ENCODE measurements at regions not wholly inside any gene's neighbourhood (a gene's known extent, or its start where the extent isn't known, plus 50 kb on each side); places are given as distances from the start of the nearest gene placed in this dataset.

DNA sequence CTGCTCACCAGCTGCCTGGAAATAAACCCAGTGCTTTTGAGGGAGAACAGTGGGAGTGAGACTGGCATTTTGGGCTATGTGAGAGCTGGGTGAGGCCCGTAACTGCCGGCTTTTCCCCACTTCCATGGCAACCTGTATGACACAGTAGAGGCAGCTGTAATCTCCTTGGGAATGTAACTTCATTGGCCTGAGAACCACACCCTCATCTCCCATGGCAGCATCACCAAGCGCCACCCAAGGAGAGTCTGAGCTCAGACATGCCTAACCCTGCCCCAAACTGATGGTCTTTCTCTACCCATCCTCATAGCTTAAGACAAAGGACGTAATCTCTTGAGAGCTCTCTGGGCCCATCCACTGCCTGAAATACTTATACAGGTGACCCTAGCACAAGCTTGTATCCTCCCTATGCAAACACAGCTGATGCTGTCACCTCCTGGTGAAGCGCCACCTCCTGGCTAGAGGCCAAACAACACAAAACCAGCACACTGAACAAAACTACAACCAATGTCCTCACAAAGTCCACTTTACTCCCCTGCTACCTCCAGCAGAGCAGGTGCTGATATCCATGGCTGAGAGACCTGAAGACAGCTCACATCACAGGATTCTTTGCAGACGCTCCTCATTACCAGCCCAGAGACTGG, 763.4 kb upstream of the NRXN1 start:
- Histone ChIP-seq H3K79me2 (no peaks in the 10 kb centered on the region), H3K27me3 (ENCODE audit: control insufficient read depth, insufficient read depth, low read length) (no peaks in the 10 kb centered on the region), H3K9ac (no peak overlapping the region), H3K4me1 (no peaks in the 10 kb centered on the region), H3K4me3 (ENCODE audit: low read depth, low read length) (no peak overlapping the region), H3K36me3 (ENCODE audit: control insufficient read depth, insufficient read depth, low read length) (no peaks in the 10 kb centered on the region), H3K4me2 (ENCODE audit: low read length) (no peak overlapping the region), H2AFZ (no peak overlapping the region), H3K27ac (no peak overlapping the region), H3K9me3 (ENCODE audit: control insufficient read depth, low read length) (no peaks in the 10 kb centered on the region)
- TF ChIP-seq, protein P1, sequence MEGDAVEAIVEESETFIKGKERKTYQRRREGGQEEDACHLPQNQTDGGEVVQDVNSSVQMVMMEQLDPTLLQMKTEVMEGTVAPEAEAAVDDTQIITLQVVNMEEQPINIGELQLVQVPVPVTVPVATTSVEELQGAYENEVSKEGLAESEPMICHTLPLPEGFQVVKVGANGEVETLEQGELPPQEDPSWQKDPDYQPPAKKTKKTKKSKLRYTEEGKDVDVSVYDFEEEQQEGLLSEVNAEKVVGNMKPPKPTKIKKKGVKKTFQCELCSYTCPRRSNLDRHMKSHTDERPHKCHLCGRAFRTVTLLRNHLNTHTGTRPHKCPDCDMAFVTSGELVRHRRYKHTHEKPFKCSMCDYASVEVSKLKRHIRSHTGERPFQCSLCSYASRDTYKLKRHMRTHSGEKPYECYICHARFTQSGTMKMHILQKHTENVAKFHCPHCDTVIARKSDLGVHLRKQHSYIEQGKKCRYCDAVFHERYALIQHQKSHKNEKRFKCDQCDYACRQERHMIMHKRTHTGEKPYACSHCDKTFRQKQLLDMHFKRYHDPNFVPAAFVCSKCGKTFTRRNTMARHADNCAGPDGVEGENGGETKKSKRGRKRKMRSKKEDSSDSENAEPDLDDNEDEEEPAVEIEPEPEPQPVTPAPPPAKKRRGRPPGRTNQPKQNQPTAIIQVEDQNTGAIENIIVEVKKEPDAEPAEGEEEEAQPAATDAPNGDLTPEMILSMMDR (IDR thresholded peaks at IDR 0.05), result no peak

DNA sequence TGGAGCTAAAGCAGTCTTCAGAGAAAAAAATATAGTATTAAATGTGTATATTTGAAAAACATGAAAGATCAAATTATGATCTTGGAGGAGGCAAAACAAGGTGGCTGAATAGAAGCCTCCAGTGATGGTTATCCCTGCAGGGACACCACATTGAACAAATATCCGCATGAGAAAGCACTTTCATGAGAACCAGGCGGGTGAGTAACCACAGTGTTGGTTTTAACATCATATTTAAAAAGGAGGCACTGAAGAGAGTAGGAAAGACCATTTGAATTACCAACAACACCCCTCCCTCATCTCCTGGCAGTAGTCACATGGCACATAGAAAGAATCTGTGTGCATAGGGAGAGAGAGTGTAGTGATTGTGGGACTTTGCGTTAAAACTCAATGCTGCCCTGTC, 759.6 kb upstream of the NRXN1 start:
- H3K9me3 ChIP-seq (ENCODE audit: control insufficient read depth, low read length), result no peaks in the 10 kb centered on the region
- no peak overlapping the region for H3K27ac ChIP-seq
- H2AFZ ChIP-seq, result no peak overlapping the region
- TF ChIP-seq, protein P1 (IDR thresholded peaks at IDR 0.05), result no peak
- H3K79me2 ChIP-seq, result no peaks in the 10 kb centered on the region
- H3K9ac ChIP-seq, result no peak overlapping the region
- no peaks in the 10 kb centered on the region for H3K36me3 ChIP-seq (ENCODE audit: control insufficient read depth, insufficient read depth, low read length)
- H3K27me3 ChIP-seq (ENCODE audit: control insufficient read depth, insufficient read depth, low read length), result no peaks in the 10 kb centered on the region
- H3K4me3 ChIP-seq (ENCODE audit: low read depth, low read length), result no peak overlapping the region
- H3K4me1 ChIP-seq, result no peaks in the 10 kb centered on the region
- H3K4me2 ChIP-seq (ENCODE audit: low read length), result no peak overlapping the region

DNA sequence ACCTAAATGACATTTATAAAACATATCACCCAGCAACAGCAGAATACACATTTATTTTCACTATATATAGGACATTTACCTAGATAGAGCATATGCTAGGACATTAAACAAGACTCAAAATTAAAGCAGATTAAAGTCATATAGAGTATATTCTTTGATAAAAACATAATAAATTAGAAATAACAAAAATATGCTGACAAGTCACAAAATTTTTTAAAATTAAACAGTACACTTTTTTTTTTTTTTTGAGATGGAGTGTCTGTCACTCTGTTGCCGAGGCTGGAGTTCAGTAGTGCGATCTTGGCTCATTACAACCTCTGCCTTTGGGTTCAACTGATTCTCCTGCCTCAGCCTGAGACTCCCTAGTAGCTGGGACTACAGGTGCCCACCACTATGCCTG, 758.9 kb upstream of the NRXN1 start:
- H3K27me3 ChIP-seq (ENCODE audit: control insufficient read depth, insufficient read depth, low read length), result no peaks in the 10 kb centered on the region
- TF ChIP-seq, protein P1 (IDR thresholded peaks at IDR 0.05), result no peak
- no peaks in the 10 kb centered on the region for H3K4me1 ChIP-seq
- H3K36me3 ChIP-seq (ENCODE audit: control insufficient read depth, insufficient read depth, low read length), result no peaks in the 10 kb centered on the region
- H2AFZ ChIP-seq, result no peak overlapping the region
- no peak overlapping the region for H3K4me3 ChIP-seq (ENCODE audit: low read depth, low read length)
- no peak overlapping the region for H3K27ac ChIP-seq
- no peaks in the 10 kb centered on the region for H3K9me3 ChIP-seq (ENCODE audit: control insufficient read depth, low read length)
- no peak overlapping the region for H3K9ac ChIP-seq
- H3K4me2 ChIP-seq (ENCODE audit: low read length), result no peak overlapping the region
- no peaks in the 10 kb centered on the region for H3K79me2 ChIP-seq

DNA sequence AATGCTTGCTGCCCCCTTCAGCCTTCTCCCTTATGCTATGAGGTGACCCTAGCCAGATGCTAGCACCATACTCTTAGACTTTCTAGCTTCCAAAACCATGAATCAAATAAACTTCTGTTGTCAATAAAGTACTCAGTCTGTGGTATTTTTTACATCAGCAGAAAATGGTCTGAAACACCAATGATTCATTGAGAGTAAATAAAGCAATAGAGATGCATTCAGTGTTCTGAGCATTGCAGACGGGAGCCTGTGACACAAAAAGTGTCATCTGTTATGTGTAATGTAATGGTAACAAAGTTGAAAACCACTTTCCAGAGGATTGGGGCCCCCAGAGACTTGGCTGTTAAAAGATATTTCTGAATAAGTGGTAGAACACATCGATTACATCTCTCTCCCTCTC, 758.0 kb upstream of the NRXN1 start:
- Histone ChIP-seq H3K4me3 (ENCODE audit: low read depth, low read length) (no peak overlapping the region), H3K79me2 (no peaks in the 10 kb centered on the region), H3K27ac (no peak overlapping the region), H3K4me1 (no peaks in the 10 kb centered on the region), H2AFZ (no peak overlapping the region), H3K9me3 (ENCODE audit: control insufficient read depth, low read length) (no peaks in the 10 kb centered on the region), H3K9ac (no peak overlapping the region), H3K27me3 (ENCODE audit: control insufficient read depth, insufficient read depth, low read length) (no peaks in the 10 kb centered on the region), H3K36me3 (ENCODE audit: control insufficient read depth, insufficient read depth, low read length) (no peaks in the 10 kb centered on the region), H3K4me2 (ENCODE audit: low read length) (no peak overlapping the region)
- TF ChIP-seq, protein P1 (IDR thresholded peaks at IDR 0.05), result no peak

Measured in parathyroid adenoma (tissue), 2 donors.